ENCODE measurements at regions not wholly inside any gene's neighbourhood (a gene's known extent, or its start where the extent isn't known, plus 50 kb on each side); places are given as distances from the start of the nearest gene placed in this dataset.
"Not testable (repeated sequence)": the region's sequence is repeated elsewhere in the genome, so short reads cannot be mapped to it uniquely, and the experiment has no call there.

- DNase-seq: no peak
These were observed 513.3 kb upstream of the CCDC196 start for GRCh38 chr14:65972891-65973290.

GRCh38 chr14:65975865-65976264 is 510.3 kb upstream of the CCDC196 start:
- DNase-seq: no peak

- DNase-seq: peak; percentile 43
These were observed 509.3 kb upstream of the CCDC196 start for GRCh38 chr14:65976761-65977404.

GRCh38 chr14:65981192-65981843 is 504.9 kb upstream of the CCDC196 start:
- DNase-seq: no peak

- DNase-seq: no peak
These were observed 500.1 kb upstream of the CCDC196 start for GRCh38 chr14:65986041-65986440.

GRCh38 chr14:65989981-65990380 is 496.2 kb upstream of the CCDC196 start:
- no peak for DNase-seq

GRCh38 chr14:65991104-65991503 is 495.1 kb upstream of the CCDC196 start:
- DNase-seq: no peak

- not testable (repeated sequence) for DNase-seq
These were observed 494.2 kb upstream of the CCDC196 start for GRCh38 chr14:65991935-65992334.

- no peak for DNase-seq
These were observed 493.1 kb upstream of the CCDC196 start for GRCh38 chr14:65993103-65993502.

GRCh38 chr14:65993996-65994395 is 492.2 kb upstream of the CCDC196 start:
- no peak for DNase-seq

GRCh38 chr14:65997347-65997746 is 488.8 kb upstream of the CCDC196 start:
- DNase-seq: no peak

GRCh38 chr14:65999865-66000264 is 486.3 kb upstream of the CCDC196 start:
- DNase-seq: no peak

GRCh38 chr14:66000766-66001165 is 485.4 kb upstream of the CCDC196 start:
- no peak for DNase-seq

GRCh38 chr14:66001356-66001755 is 484.8 kb upstream of the CCDC196 start:
- no peak for DNase-seq

- DNase-seq: no peak
These were observed 483.0 kb upstream of the CCDC196 start for GRCh38 chr14:66003082-66003730.

GRCh38 chr14:66005900-66006434 is 480.2 kb upstream of the CCDC196 start:
- no peak for DNase-seq

GRCh38 chr14:66008631-66009030 is 477.5 kb upstream of the CCDC196 start:
- no peak for DNase-seq

GRCh38 chr14:66009089-66009488 is 477.1 kb upstream of the CCDC196 start:
- no peak for DNase-seq

- no peak for DNase-seq
These were observed 475.5 kb upstream of the CCDC196 start for GRCh38 chr14:66010695-66011094.

- no peak for DNase-seq
These were observed 474.3 kb upstream of the CCDC196 start for GRCh38 chr14:66011855-66012254.

GRCh38 chr14:66013607-66014006 is 472.6 kb upstream of the CCDC196 start:
- DNase-seq: not testable (repeated sequence)

GRCh38 chr14:66015071-66015780 is 470.9 kb upstream of the CCDC196 start:
- DNase-seq: no peak

- no peak for DNase-seq
These were observed 468.2 kb upstream of the CCDC196 start for GRCh38 chr14:66017927-66018326.
